IPS DF 4.7 (cell line): ENCODE measurements at regions not wholly inside any gene's neighbourhood (a gene's known extent, or its start where the extent isn't known, plus 50 kb on each side); places are given as distances from the start of the nearest gene placed in this dataset.

Source experiments
- DNase-seq: peaks from one replicate; pipeline ENCODE4 v3.0.0-alpha.2; 2013; ENCODE audit warnings: low spot score; ENCODE audit errors: extremely low read depth

DNA sequence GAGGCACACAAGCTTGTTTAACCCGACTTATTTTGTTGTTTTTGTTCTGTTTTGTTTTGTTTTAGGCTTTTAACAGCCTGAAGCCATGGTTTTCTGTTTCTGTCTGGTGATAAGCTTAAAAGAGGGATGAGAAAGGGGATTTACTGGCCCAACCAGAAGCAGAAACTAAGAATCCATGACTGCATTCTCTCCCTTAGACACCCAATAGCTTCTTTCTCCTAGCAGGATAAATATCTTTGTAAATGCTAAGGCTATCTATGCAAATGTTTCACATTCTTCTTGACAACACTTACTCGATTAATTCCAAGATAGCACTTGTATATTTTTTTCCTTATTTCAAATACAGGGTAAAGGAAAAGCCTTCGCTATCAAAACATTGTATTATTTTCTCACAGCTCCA lies 53.7 kb upstream of the SMAD1 start:
- no peak for DNase-seq

GRCh38 chr4:145427221-145427620 lies 54.4 kb upstream of the SMAD1 start:
- DNase-seq: no peak

- DNase-seq: no peak
Observed at GRCh38 chr4:145423017-145423708, 58.5 kb upstream of the SMAD1 start.

GRCh38 chr4:145420595-145421214 lies 60.9 kb upstream of the SMAD1 start:
- DNase-seq: no peak

- DNase-seq: no peak
Observed at GRCh38 chr4:145418739-145419138, 62.9 kb upstream of the SMAD1 start.

DNA sequence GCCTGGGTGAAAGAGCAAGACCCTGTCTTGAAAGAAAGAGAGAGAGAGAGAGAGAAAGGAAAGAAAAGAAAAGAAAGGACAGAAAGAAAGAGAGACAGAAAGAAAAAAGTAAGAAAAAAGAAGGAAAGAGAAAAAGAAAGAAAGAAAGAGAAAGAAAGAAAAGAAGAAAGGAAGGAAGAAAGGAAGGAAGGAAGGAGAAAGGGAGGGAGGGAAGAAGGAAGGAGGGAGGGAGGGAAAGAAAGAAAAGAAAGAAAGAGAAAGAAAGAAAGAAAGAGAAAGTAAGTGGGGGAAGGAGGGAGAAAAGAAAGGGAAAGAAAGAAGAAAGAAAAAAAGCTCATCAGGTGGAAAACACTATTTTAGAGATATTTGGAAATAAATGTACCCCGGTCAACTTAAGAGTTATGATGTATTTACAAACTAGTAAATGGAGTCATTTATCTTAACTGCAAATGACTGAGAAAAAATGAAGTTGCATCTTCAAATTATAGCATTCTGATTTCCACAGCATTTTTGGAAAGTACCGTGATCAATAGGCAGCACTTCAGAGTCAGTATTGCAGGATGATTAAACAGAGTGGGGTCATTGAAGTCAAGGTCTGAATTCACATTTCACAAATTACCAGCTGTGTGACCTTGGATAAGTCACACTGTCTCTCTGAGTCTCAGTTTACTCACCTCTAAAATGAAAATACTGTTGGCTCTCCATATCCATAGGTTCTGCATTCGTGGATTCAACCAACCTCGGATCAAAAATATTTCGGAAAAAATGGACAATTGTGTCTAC lies 64.1 kb upstream of the SMAD1 start:
- DNase-seq: no peak

- DNase-seq: no peak
Observed at GRCh38 chr4:145414841-145415240, 66.8 kb upstream of the SMAD1 start.

DNA sequence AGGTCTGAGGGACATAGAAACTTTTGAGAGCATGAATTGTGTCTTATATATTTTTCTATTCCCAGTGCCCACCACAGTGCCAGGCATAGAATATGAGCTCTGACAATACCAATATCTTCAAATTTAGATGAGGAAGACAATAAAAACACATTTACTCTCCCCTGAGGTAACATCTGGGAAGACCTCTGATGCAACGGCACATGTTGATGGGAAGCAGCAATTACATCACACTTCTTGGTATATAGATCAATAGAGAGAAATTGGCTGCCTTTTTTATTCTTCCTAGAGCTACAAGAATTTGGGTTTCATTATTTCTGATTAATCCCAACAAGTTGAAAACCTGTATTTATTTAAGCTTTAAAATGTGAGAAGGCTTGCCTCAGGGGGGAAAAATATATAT lies 67.4 kb upstream of the SMAD1 start:
- no peak for DNase-seq

DNA sequence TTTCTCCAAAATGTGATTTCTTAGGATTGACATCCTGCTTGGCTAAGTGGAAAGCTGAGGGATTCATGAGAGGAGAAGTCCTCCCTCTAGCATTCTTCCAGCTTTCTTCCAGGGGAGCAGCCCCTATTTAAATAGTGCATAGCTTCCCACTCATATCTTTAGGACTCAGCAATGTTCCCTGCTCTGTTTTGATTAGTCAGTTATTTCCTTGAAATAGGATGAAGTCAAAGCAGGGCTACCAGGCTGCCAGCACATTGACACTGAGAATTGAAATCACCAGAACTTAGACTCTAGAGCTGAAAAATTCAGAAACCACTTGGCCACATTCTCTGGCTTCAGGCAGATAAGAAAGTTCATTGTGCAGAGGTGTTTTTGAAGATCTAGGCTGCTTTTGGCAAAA lies 74.7 kb upstream of the SMAD1 start:
- DNase-seq: no peak

- no peak for DNase-seq
Observed at GRCh38 chr4:145404761-145405160, 76.9 kb upstream of the SMAD1 start.

DNA sequence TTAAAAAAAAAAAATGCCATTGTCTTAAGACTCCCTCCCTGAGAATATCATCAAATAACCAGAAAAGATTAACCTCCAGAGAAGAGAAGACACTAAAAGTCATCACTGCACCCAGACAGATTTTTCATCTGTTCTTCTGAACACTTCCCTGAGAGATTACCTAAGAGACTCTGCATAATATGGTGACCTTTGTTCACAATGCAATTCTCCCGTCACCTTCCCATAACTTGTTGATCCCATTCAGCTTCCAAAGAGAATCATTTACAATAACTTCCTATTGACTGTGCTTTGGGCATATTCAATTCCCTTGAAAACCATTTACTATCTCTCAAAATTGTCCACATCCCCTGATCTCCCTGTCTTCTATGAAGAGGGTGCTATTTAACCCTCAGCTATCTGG lies 85.1 kb upstream of the SMAD1 start:
- no peak for DNase-seq

GRCh38 chr4:145390571-145390970 lies 91.1 kb upstream of the SMAD1 start:
- DNase-seq: no peak

GRCh38 chr4:145389550-145389949 lies 92.1 kb upstream of the SMAD1 start:
- DNase-seq: no peak

GRCh38 chr4:145388043-145388442 lies 93.6 kb upstream of the SMAD1 start:
- no peak for DNase-seq

DNA sequence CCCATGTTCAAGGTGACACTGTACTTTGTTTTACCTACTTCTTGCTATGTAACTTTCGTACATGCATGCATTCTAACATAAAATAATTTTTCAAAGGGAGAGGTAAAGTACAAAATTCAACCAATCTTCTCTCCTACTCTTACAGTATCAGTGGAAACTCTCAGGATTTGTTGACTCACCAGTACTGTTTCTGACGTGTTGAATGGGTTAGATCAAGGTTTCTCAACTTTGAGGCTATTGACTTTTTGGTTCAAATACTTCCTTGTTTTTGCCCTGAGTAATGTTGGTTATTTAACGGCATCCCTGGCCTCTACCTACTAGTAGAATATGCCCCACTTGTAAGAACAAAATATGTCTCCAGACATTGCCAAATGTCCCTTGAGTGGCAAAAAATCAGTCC lies 94.6 kb upstream of the SMAD1 start:
- no peak for DNase-seq

DNA sequence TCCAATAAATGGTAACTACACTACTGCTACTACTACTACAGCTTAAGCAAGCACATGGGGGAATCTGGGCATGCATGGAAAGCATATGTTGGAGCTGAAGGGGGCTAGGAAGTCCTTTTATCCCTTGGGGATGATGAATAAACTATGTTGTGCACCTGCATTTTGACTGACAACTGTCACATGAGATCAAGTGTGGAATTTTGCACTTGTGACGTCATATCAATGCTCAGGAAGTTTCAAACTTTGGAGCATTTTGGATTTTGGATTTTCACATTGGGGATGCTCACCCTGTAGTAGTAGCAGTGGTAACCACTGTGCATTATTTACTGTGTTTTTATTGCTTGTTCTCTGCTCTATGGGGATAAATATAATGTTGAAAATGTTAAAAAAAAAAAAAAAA lies 100.5 kb upstream of the SMAD1 start:
- DNase-seq: no peak

GRCh38 chr4:145380123-145380522 lies 101.5 kb upstream of the SMAD1 start:
- no peak for DNase-seq

GRCh38 chr4:145375416-145375815 lies 106.2 kb upstream of the SMAD1 start:
- no peak for DNase-seq

DNA sequence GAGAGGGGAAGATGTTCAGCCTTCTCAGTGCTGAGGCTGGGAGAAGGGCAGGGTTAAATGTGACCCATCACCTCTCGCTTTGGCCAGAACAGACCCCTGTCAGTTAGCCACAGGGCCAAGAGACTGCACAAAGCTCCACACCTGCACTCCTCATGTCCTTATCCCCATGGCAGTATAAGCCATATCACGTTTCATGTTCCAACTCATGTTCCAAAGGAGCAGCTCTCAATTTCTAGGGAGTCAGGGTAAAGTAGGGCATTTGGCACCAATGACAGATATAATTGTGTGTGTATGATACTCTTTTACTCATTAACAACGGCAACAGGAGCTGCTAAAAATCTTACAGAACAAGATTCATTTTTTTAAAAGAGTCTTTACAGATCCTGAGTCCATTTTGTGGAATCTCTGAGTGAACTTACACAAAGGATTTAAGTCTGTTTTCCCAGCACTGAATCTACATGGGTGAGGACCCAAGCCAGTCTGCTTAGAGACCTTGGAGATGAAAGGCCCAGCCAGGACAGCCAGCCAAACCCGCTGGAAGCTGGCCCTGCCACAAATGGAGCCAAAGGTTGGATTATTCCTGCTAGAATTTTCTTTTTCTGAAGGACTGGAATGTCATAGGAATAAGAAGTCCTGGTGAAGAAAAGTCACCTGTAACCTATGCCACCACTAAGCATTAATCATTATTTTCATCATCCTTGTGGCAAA lies 129.1 kb upstream of the SMAD1 start:
- DNase-seq: no peak

DNA sequence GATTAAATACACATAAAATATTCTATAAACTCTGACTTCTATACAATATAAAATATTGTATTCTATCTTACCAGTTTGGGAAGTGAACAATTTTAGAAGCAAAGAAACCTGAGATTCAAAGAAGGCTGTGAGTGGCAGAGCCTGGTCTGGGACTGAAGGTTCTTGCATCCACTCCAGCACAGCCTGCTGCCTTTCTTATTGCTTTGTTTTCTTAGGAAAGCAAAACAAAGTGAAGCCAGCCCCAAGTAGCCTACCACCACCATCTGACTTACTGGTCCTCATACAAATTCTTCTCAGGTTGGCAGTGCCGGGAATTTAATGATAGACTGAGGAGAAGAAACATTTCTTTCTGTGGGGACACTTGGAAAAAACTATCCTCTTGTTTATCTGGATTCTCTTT lies 129.7 kb upstream of the SMAD1 start:
- DNase-seq: no peak

GRCh38 chr4:145351162-145351561 lies 130.5 kb upstream of the SMAD1 start:
- DNase-seq: no peak

- DNase-seq: no peak
Observed at GRCh38 chr4:145348291-145348690, 133.4 kb upstream of the SMAD1 start.
